ENCODE measurements at regions not wholly inside any gene's neighbourhood (a gene's known extent, or its start where the extent isn't known, plus 50 kb on each side); places are given as distances from the start of the nearest gene placed in this dataset.

DNA sequence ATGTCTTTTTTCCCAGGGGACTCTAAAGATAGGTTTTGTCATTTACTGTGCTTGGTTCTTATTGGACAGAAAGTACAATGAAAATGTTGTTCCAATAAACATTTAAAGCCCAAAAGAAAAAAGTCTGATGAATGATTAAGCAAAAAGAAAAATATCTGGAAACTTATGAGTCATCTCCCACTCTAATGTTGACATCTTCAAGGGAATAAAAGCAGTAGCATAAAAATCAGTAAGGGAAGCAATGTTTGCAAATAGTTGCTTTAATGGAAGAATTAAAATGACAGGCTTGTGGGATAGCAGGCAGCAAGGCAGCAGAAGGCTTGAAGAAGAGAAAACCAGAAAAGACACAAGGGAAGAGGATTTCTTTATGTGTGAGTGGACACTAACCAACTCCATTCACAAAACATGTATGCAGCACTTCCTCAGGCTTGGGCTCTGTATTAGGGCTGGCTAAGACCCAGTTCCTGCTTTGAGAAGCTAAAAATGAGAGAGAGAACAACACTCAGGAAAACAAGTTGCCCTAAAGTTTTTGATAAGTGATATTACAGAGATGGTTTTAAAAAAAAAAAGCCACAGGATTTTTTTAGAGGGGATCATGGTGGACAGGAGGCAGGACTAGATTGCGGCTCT is 263.2 kb upstream of the NT5E start:
- DNase-seq = no peak

- DNase-seq = no peak
Measured at GRCh38 chr6:85185977-85186376, 263.9 kb upstream of the NT5E start.

DNA sequence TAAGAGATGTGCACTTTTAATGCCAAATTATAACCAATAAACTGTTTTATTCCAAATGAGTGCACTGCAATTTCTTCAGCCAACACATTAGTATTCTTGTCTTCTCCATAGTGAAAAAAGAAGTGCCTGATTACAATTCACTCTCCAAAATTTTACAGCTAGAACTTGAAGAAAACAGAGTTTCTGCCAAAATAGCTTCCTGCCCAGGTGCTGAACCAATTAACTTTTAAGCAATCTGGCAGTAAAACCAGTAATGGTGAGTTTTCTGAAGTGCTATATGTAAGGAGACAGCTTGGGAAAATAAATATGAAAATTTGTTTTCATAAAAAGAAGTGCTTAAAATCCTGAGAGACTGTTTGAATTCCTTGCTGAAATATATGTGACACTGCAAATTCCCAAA is 266.0 kb upstream of the NT5E start:
- no peak for DNase-seq

GRCh38 chr6:85172705-85173104 is 277.2 kb upstream of the NT5E start:
- no peak for DNase-seq

DNA sequence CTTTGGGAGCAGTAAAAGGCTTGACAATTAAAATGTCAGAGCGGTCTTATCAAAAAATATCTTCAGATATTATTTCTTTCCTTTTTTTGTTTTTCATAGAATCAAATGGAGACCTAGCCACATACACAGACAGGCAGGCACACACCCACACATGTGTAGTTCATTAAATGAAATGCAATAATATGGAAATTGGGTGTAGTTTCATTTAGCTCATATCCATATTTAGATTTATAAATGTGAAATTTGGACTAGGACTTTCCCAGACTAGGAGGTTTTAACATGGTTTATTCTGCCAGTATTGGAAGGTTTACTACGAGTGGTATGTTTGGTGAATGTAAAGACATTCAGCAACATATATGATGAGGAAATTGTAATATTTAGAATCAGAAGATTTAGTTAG is 277.7 kb upstream of the NT5E start:
- DNase-seq = no peak

- DNase-seq = no peak
Measured at GRCh38 chr6:85169189-85169588, 280.7 kb upstream of the NT5E start.

DNA sequence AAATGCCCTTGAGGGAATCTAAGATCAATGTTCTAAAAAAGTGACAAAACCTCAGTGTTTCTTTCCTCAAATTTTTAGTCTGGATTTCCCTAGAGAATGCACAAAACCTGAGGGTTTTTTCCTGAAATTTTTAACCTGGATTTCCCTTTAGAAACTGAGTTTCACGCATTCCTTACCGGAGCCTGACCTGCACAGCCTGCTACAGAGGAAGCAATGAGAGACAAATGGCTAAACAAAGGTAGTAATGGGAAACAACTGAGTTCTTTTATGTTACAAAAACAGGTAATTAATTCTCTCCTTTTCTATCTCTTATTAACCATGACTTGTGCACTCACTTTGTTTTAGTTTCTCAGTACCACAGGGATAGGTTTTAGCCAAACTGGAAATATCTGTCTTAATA is 281.7 kb upstream of the NT5E start:
- DNase-seq = no peak

- no peak for DNase-seq
Measured at GRCh38 chr6:85166114-85166741, 283.7 kb upstream of the NT5E start.

DNA sequence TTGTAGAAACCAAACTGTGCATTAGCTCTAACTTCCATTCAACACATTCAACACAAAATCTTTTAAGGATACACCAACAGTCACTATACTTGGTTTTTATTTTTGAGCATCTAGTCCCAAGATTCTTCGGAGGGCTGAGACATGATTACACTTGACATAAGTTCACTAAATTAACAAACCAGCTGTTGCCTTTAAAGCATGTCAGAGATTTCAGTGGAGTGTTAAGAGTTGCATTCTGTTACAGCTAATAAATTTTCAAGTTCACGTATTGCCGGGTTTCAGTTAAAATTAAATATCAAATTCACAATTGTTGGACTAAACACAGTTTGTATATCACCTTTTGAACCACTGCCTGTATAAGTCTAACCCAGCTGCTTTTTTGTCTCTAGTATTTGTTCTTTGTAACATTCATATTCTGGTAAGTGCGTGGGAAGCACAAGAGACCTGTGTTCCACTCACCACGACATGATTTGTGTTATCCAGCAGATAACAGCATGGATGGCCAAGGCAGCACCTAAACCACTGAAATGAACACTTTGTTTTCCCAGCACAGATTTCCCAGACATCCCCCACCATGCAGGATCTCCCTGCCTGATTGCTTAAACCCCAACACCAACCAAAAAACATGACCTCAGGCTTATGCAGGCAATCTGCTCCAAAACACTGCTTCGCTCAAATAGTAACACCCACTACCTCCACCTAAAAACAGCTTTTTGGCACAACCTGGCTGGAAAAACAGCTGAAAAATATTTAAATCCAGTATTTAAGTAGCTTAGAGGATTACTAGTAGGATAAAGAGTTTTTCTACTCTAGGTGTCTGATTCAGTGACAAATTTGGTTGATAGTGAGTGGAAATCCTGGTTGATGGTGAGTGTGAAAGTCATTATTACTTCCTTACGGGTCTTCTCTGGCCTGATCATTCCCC is 286.5 kb upstream of the NT5E start:
- DNase-seq = peak; percentile 76

- DNase-seq = no peak
Measured at GRCh38 chr6:85157311-85157710, 292.6 kb upstream of the NT5E start.

GRCh38 chr6:85143676-85144075 is 306.2 kb upstream of the NT5E start:
- DNase-seq = no peak

- no peak for DNase-seq
Measured at GRCh38 chr6:85137865-85138264, 312.0 kb upstream of the NT5E start.

GRCh38 chr6:85136310-85136709 is 313.6 kb upstream of the NT5E start:
- no peak for DNase-seq

DNA sequence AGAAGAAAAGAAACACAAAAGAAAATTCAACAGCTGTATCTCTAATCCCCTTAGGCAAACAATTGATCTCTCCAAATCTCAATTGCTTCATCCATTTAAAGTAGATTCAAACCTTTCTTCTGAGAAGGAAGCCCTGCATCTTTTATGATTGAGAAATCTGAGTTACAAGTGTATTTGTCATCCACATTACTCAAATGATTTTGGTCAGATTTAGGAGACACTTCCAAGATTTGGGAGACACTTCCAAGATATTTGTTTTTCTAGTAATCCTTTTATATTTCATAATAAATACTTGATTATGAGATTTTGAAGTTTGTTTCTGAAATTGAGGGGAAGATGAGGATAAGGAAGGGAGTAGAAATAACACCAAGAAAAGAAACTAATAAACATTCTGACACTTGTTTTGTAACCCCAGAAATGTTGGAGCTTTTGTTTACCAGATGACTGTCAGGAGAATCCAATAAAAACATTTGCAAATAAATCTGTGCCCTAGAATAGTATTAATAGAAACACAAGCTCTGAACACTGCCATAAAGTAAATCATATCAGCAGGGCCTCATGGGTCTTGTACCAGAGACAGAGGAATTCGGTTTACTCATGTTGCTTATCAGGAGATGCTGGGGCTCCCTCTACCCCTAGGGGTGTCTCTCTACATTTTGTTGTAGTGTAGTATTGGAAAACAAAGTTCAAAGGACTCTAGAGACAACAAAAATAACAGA is 314.3 kb upstream of the NT5E start:
- peak; percentile 10 for DNase-seq

- DNase-seq = no peak
Measured at GRCh38 chr6:85134172-85134571, 315.7 kb upstream of the NT5E start.

GRCh38 chr6:85132091-85132490 is 317.8 kb upstream of the NT5E start:
- no peak for DNase-seq

DNA sequence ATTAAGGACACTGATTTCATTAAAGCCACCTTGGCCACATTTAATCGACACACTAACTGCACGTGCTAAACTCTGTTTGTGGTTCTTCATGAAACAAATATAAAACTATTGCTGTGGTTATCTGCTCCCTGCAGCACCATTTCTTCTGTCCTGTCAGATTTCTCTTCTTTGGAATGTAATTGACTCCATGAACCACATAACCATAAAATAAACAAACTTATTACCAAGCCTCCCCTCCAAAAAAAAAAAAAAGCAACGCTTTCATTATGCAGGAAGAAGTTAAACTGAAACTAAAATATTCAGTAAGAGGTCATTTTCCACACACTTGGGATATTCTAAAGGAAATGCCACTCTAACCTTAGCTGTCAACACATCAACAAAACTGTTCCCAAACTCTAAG is 319.1 kb upstream of the NT5E start:
- no peak for DNase-seq

DNA sequence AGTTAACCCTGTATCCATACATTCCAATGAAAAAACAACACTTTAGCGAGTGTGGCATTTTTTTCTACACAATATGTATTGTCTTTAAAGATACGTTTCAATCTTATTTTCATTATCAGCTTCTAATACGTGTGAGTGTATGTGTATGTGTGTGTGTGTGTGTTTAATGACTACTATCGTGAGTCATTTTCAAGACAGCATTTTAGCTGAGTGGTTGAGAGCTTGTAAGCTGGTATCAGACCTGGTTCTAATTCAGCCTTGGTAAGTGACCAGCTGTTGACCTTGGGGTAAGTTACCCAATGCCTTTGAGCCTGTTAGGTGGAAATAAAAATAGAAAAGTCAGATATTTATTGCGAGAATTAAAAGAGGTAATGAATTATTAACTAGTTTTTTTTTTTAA is 320.0 kb upstream of the NT5E start:
- no peak for DNase-seq

- no peak for DNase-seq
Measured at GRCh38 chr6:85128781-85129180, 321.1 kb upstream of the NT5E start.

GRCh38 chr6:85128256-85128655 is 321.6 kb upstream of the NT5E start:
- peak; percentile 34 for DNase-seq

GRCh38 chr6:85127696-85128243 is 322.1 kb upstream of the NT5E start:
- no peak for DNase-seq

- no peak for DNase-seq
Measured at GRCh38 chr6:85127168-85127498, 322.8 kb upstream of the NT5E start.

GRCh38 chr6:85126485-85127167 is 323.3 kb upstream of the NT5E start:
- DNase-seq = peak; percentile 67

Measured in NCI-H82 (cell line).